IMR-90 (cell line): ENCODE measurements at regions not wholly inside any gene's neighbourhood (a gene's known extent, or its start where the extent isn't known, plus 50 kb on each side); places are given as distances from the start of the nearest gene placed in this dataset.

Source experiments
- ATAC-seq: fragments of 200-7000 bp; cut with Tn5 transposase; 2 replicates; pipeline ENCODE4 v1.9.1; 2020; ENCODE audit warnings: low read depth, mild to moderate bottlenecking, moderate library complexity
- BruUV-seq: library from RNA; stranded (reverse); fragments of 400-500 nt; replicated peaks from 2 replicates; lab custom pipeline; 2021; lab: Mats Ljungman, UMichigan
- CTCF ChIA-PET: fragments of 300-600 bp; formaldehyde crosslinking; extraction: SDS; loops from one replicate; lab custom pipeline; 2021; ENCODE audit warnings: antibody characterized with exemption; lab: Yijun Ruan, JAX
- POLR2A ChIA-PET: fragments of 300-600 bp; sonication (Branson Sonifier 250); formaldehyde crosslinking; loops from one replicate; lab custom pipeline; 2022; ENCODE audit warnings: antibody characterized with exemption; ENCODE audit not compliant: unreplicated experiment; lab: Charles Lee
- DNase-seq: peaks from one replicate; pipeline ENCODE4 v3.0.0; 2013
- H2AFZ ChIP-seq: replicated peaks from 2 replicates; pipeline ENCODE3; 2013; ENCODE audit warnings: low read length, mild to moderate bottlenecking; ENCODE audit not compliant: poor library complexity
- H2AK5ac ChIP-seq: 2 replicates; pipeline ENCODE4 v1.6.1; 2013; ENCODE audit warnings: low read depth, low read length, inconsistent platforms
- H2AK9ac ChIP-seq: replicated peaks from 2 replicates; pipeline ENCODE3; 2013; ENCODE audit warnings: mild to moderate bottlenecking, low read depth, low read length, moderate library complexity; ENCODE audit not compliant: poor library complexity
- H2BK120ac ChIP-seq: 2 replicates; pipeline ENCODE4 v1.6.1; 2013; ENCODE audit warnings: low read depth, low read length, inconsistent platforms
- H2BK15ac ChIP-seq: 3 replicates; pipeline ENCODE4 v1.6.1; 2013; ENCODE audit warnings: low read depth, low read length, inconsistent platforms
- H2BK20ac ChIP-seq: 2 replicates; pipeline ENCODE4 v1.6.1; 2013; ENCODE audit warnings: low read depth, mild to moderate bottlenecking, inconsistent platforms, low read length, moderate library complexity
- H2BK5ac ChIP-seq: 2 replicates; pipeline ENCODE4 v1.6.1; 2013; ENCODE audit warnings: mild to moderate bottlenecking, low read depth, low read length, inconsistent platforms; ENCODE audit not compliant: poor library complexity, severe bottlenecking
- H3K14ac ChIP-seq: replicated peaks from 2 replicates; pipeline ENCODE4 v1.6.1; 2013; ENCODE audit warnings: low read depth, low read length, inconsistent platforms
- H3K18ac ChIP-seq: 2 replicates; pipeline ENCODE4 v1.6.1; 2013; ENCODE audit warnings: low read depth, low read length, control low read depth
- H3K23ac ChIP-seq: 2 replicates; pipeline ENCODE4 v1.6.1; 2013; ENCODE audit warnings: low read depth, low read length, inconsistent platforms
- H3K27ac ChIP-seq: 2 replicates; pipeline ENCODE4 v1.5.1; 2013; ENCODE audit warnings: mild to moderate bottlenecking, control low read depth, low read length; ENCODE audit not compliant: insufficient read depth
- H3K27me3 ChIP-seq: 2 replicates; pipeline ENCODE4 v1.6.1; 2013; ENCODE audit warnings: low read length; ENCODE audit not compliant: control insufficient read depth, insufficient read depth
- H3K36me3 ChIP-seq: 2 replicates; pipeline ENCODE4 v1.6.1; 2013; ENCODE audit warnings: low read length, mixed read lengths; ENCODE audit not compliant: control insufficient read depth, insufficient read depth
- H3K4ac ChIP-seq: 2 replicates; pipeline ENCODE4 v1.6.1; 2013; ENCODE audit warnings: low read depth, low read length, inconsistent platforms
- H3K4me1 ChIP-seq: 2 replicates; pipeline ENCODE4 v1.6.1; 2013; ENCODE audit warnings: low read length, mixed read lengths; ENCODE audit not compliant: control insufficient read depth, insufficient read depth
- H3K4me2 ChIP-seq: 2 replicates; pipeline ENCODE4 v1.6.1; 2013; ENCODE audit warnings: low read depth, mild to moderate bottlenecking, control low read depth, low read length, moderate library complexity
- H3K4me3 ChIP-seq: 2 replicates; pipeline ENCODE4 v1.5.1; 2013; ENCODE audit warnings: low read depth, mild to moderate bottlenecking, control low read depth, low read length, moderate library complexity; ENCODE audit not compliant: insufficient read depth
- H3K56ac ChIP-seq: 2 replicates; pipeline ENCODE4 v1.6.1; 2013; ENCODE audit warnings: low read length, inconsistent platforms; ENCODE audit not compliant: insufficient read depth; ENCODE audit errors: extremely low read depth
- H3K79me1 ChIP-seq, 2 experiments: 2 replicates each; pipeline ENCODE4 v1.6.1; 2013; ENCODE audit warnings: low read length in 2 of 2, inconsistent platforms in 1 of 2, low read depth in 1 of 2
- H3K9ac ChIP-seq: 2 replicates; pipeline ENCODE4 v1.6.1; 2013; ENCODE audit warnings: low read depth, low read length, control low read depth
- H3K9me1 ChIP-seq: 2 replicates; pipeline ENCODE4 v1.6.1; 2013; ENCODE audit warnings: low read length, inconsistent platforms; ENCODE audit not compliant: insufficient read depth
- H3K9me3 ChIP-seq: 2 replicates; pipeline ENCODE4 v1.6.1; 2013; ENCODE audit warnings: low read length; ENCODE audit not compliant: control insufficient read depth, insufficient read depth
- H4K20me1 ChIP-seq: 2 replicates; pipeline ENCODE4 v1.6.1; 2013; ENCODE audit warnings: low read length, inconsistent platforms; ENCODE audit not compliant: insufficient read depth
- H4K5ac ChIP-seq: 2 replicates; pipeline ENCODE4 v1.6.1; 2013; ENCODE audit warnings: mild to moderate bottlenecking, low read depth, low read length, control low read depth
- H4K8ac ChIP-seq, 2 experiments: 2 replicates each; pipeline ENCODE4 v1.6.1; 2013; ENCODE audit warnings: low read depth in 2 of 2, low read length in 2 of 2, control low read depth in 1 of 2, inconsistent platforms in 1 of 2
- H4K91ac ChIP-seq: 2 replicates; pipeline ENCODE4 v1.6.1; 2013; ENCODE audit warnings: low read depth, low read length, inconsistent platforms; ENCODE audit not compliant: insufficient read depth
- CEBPB ChIP-seq: IDR thresholded peaks from 2 replicates; pipeline ENCODE4 v1.6.1; 2012; ENCODE audit warnings: low read depth, low read length, improper control_type of control experiment
- CHD1 ChIP-seq: IDR thresholded peaks from 2 replicates; pipeline ENCODE4 v1.6.1; 2012; ENCODE audit warnings: low read depth, low read length, improper control_type of control experiment
- ELK1 ChIP-seq: fragments of 150-350 bp; IDR thresholded peaks from 2 replicates; pipeline ENCODE4 v1.6.1; 2016; ENCODE audit warnings: low read depth, mild to moderate bottlenecking, low read length, moderate library complexity, borderline replicate concordance
- MAFK ChIP-seq: IDR thresholded peaks from 2 replicates; pipeline ENCODE4 v1.6.1; 2012; ENCODE audit warnings: low read depth, low read length, improper control_type of control experiment
- MAZ ChIP-seq: IDR thresholded peaks from 2 replicates; pipeline ENCODE4 v1.6.1; 2012; ENCODE audit warnings: low read depth, mild to moderate bottlenecking, low read length, improper control_type of control experiment, moderate library complexity, borderline replicate concordance
- MXI1 ChIP-seq: IDR thresholded peaks from 2 replicates; pipeline ENCODE4 v1.6.1; 2012; ENCODE audit warnings: low read depth, mild to moderate bottlenecking, low read length, moderate library complexity, borderline replicate concordance
- NFE2L2 ChIP-seq: fragments of 150-350 bp; IDR thresholded peaks from 2 replicates; pipeline ENCODE4 v1.6.1; 2016; ENCODE audit warnings: low read depth, mild to moderate bottlenecking, low read length
- RAD21 ChIP-seq: IDR thresholded peaks from 2 replicates; pipeline ENCODE4 v1.6.1; 2012; ENCODE audit warnings: low read length, improper control_type of control experiment
- RCOR1 ChIP-seq: IDR thresholded peaks from 2 replicates; pipeline ENCODE4 v1.6.1; 2012; ENCODE audit warnings: mild to moderate bottlenecking, low read length, improper control_type of control experiment; ENCODE audit not compliant: insufficient replicate concordance
- RFX5 ChIP-seq: IDR thresholded peaks from 2 replicates; pipeline ENCODE4 v1.8.0; 2012; ENCODE audit warnings: low read depth, mild to moderate bottlenecking, low read length, moderate library complexity
- SMC3 ChIP-seq: fragments of 150-350 bp; IDR thresholded peaks from 2 replicates; pipeline ENCODE4 v1.6.1; 2016; ENCODE audit warnings: low read depth, mild to moderate bottlenecking, antibody characterized with exemption, low read length, moderate library complexity
- USF2 ChIP-seq: fragments of 150-350 bp; IDR thresholded peaks from 2 replicates; pipeline ENCODE4 v1.6.1; 2017; ENCODE audit warnings: mild to moderate bottlenecking, antibody characterized with exemption, low read length, low read depth
- WGBS, 2 experiments: methylation state at CpG; one replicate each; pipeline versions ENCODE4 v1.1.5 to v1.1.7; 2013; ENCODE audit warnings: missing lambda C conversion rate in 2 of 2; ENCODE audit not compliant: insufficient read length in 1 of 2; ENCODE audit errors: extremely low coverage in 2 of 2; 5-methylcytosine and 5-hydroxymethylcytosine counted together
- dilution Hi-C: fragments of 300-500 bp; cut with HindIII; formaldehyde crosslinking; loops from one replicate; pipeline ENCODE4 v1.14.3; 2018; ENCODE audit warnings: low sequenced_read_pairs; ENCODE audit not compliant: unreplicated experiment
- in situ Hi-C: fragments of 300-500 bp; cut with MboI; formaldehyde crosslinking; loops from 3 replicates; pipeline ENCODE4 v1.14.3; 2019; ENCODE audit warnings: low sequenced_read_pairs, inconsistent platforms, mixed read lengths
- intact Hi-C: fragments of 100-400 bp; cut with micrococcal nuclease; formaldehyde crosslinking; loops from 2 replicates; pipeline ENCODE4 v1.10.0; 2022

GRCh38 chr6:85798931-85799652 is 156.4 kb upstream of the SYNCRIP start:
- no peaks in the 10 kb centered on the region for H3K9me1 ChIP-seq
- no peak overlapping the region for H3K4me3 ChIP-seq
- ChIA-PET CTCF (no interaction called here), POLR2A (no interaction called here)
- no peak for TF ChIP-seq MXI1
- TF ChIP-seq NFE2L2, result no peak
- no peak for TF ChIP-seq MAZ
- TF ChIP-seq CEBPB, result no peak
- no peak for TF ChIP-seq USF2
- TF ChIP-seq SMC3, result no peak
- TF ChIP-seq RAD21, result no peak
- TF ChIP-seq MAFK, result no peak
- no peak for TF ChIP-seq CHD1
- TF ChIP-seq RCOR1, result no peak
- no peak for TF ChIP-seq RFX5
- TF ChIP-seq ELK1, result no peak
- ATAC-seq (no peak), DNase-seq (no peak)
- H4K91ac ChIP-seq, result no peak overlapping the region
- in situ Hi-C loops (no loop called here), dilution Hi-C loops (no loop called here), intact Hi-C loops (no loop called here)
- H4K20me1 ChIP-seq, result no peaks in the 10 kb centered on the region
- BruUV-seq, result no TSS peak
- H2AK9ac ChIP-seq, result no peak overlapping the region
- H3K4me1 ChIP-seq, result no peaks in the 10 kb centered on the region
- no peak overlapping the region for H3K9ac ChIP-seq
- H2BK5ac ChIP-seq, result no peak overlapping the region
- H3K4ac ChIP-seq, result no peak overlapping the region
- no peaks in the 10 kb centered on the region for H3K9me3 ChIP-seq
- no peak overlapping the region for H3K18ac ChIP-seq
- H3K36me3 ChIP-seq, result no peaks in the 10 kb centered on the region
- WGBS, 2 experiments, result no CpG with 5 or more reads among the region's 4 CpGs
- H2AFZ ChIP-seq, result no peak overlapping the region
- H4K5ac ChIP-seq, result no peak overlapping the region
- H2BK120ac ChIP-seq, result no peak overlapping the region
- no peaks in the 10 kb centered on the region for H3K27me3 ChIP-seq
- H3K14ac ChIP-seq, result no peak overlapping the region
- H3K79me1 ChIP-seq, result no peaks in the 10 kb centered on the region
- H3K27ac ChIP-seq, result no peak overlapping the region
- no peak overlapping the region for H2BK20ac ChIP-seq
- no peak overlapping the region for H3K23ac ChIP-seq
- H4K8ac ChIP-seq, result no peak overlapping the region
- no peak overlapping the region for H2AK5ac ChIP-seq
- H2BK15ac ChIP-seq, result no peak overlapping the region
- H3K56ac ChIP-seq, result no peak overlapping the region
- H3K4me2 ChIP-seq, result no peak overlapping the region
